Gastroesophageal sphincter (tissue), 3 donors: ENCODE measurements at regions not wholly inside any gene's neighbourhood (a gene's known extent, or its start where the extent isn't known, plus 50 kb on each side); places are given as distances from the start of the nearest gene placed in this dataset.

Source experiments
- CTCF ChIP-seq, 4 experiments: fragments of 200-600 bp in 2 of 4; fragments of 450-650 bp in 2 of 4; sonication (generic) in 1 of 4; IDR thresholded peaks; one replicate each; pipeline ENCODE4 v1.5.1; 2017 to 2019; ENCODE audit warnings: antibody characterized with exemption in 4 of 4, mild to moderate bottlenecking in 2 of 4, moderate library complexity in 2 of 4
- EP300 ChIP-seq: sonication (generic); formaldehyde crosslinking; IDR thresholded peaks from one replicate; pipeline ENCODE4 v1.6.1; 2017; ENCODE audit warnings: antibody characterized with exemption, mild to moderate bottlenecking
- POLR2A ChIP-seq, 2 donors: fragments of 450-650 bp; IDR thresholded peaks; one replicate each; pipeline ENCODE4 v1.6.1; 2017; ENCODE audit warnings: antibody characterized with exemption in 2 of 2, mild to moderate bottlenecking in 2 of 2, moderate library complexity in 1 of 2
- POLR2AphosphoS5 ChIP-seq: sonication (generic); formaldehyde crosslinking; IDR thresholded peaks from one replicate; pipeline ENCODE4 v1.6.1; 2017; ENCODE audit warnings: antibody characterized with exemption

DNA sequence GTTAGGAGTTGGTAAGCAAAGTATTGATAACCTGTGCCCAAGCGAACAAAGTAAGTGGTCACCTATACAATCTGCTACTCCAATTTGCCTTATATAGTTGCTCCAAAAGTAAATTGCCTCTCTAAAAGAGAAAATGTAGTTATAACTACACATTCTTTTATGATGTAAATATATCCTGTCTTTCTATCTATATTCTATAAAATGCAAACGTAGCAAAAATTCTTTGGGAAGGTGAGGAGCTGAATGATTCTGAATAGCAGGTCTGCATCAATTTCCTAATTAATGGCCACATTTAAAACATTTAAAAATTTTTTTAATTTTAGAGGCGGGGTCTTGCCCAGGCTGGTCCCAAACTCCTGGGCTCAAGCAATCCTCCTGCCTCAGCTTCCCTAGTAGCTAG lies 64.2 kb upstream of the ASIP start:
- TF ChIP-seq POLR2A (IDR thresholded peaks at IDR 0.05) (no peak), CTCF (IDR thresholded peaks at IDR 0.05) (no peak), POLR2AphosphoS5 (no peak), EP300 (no peak)
